Astrocyte (in vitro differentiated cells and primary cell): ENCODE measurements at regions not wholly inside any gene's neighbourhood (a gene's known extent, or its start where the extent isn't known, plus 50 kb on each side); places are given as distances from the start of the nearest gene placed in this dataset.

Experiments used
- DNase-seq: peaks from one replicate; pipeline ENCODE4 v3.0.0-alpha.2; 2010; ENCODE audit warnings: low read depth
- FAIRE-seq: peaks from 2 replicates; lab custom pipeline; 2011; peaks lifted over from hg19 to GRCh38; lab: Jason Lieb, UNC
- H2AFZ ChIP-seq: 2 replicates; pipeline ENCODE4 v1.6.0; 2012; ENCODE audit warnings: low read depth, low read length, inconsistent platforms
- H3K27ac ChIP-seq: 2 replicates; pipeline ENCODE4 v1.5.1; 2011; ENCODE audit warnings: low read depth, low read length, inconsistent platforms
- H3K27me3 ChIP-seq: 2 replicates; pipeline ENCODE4 v1.6.0; 2011; ENCODE audit warnings: low read length, inconsistent platforms; ENCODE audit not compliant: insufficient read depth
- H3K36me3 ChIP-seq: 2 replicates; pipeline ENCODE4 v1.5.1; 2011; ENCODE audit warnings: low read length, inconsistent platforms; ENCODE audit not compliant: insufficient read depth
- H3K4me1 ChIP-seq: 2 replicates; pipeline ENCODE4 v1.5.1; 2011; ENCODE audit warnings: low read length, inconsistent platforms; ENCODE audit not compliant: insufficient read depth
- H3K4me2 ChIP-seq: 2 replicates; pipeline ENCODE4 v1.6.0; 2012; ENCODE audit warnings: low read length, inconsistent platforms
- H3K4me3 ChIP-seq: 2 replicates; pipeline ENCODE4 v1.5.1; 2011; ENCODE audit warnings: low read depth, mild to moderate bottlenecking, low read length, inconsistent platforms; ENCODE audit not compliant: insufficient read depth
- H3K79me2 ChIP-seq: 2 replicates; pipeline ENCODE4 v1.6.0; 2012; ENCODE audit warnings: mild to moderate bottlenecking, low read length, inconsistent platforms; ENCODE audit not compliant: insufficient read depth
- H3K9ac ChIP-seq: 2 replicates; pipeline ENCODE4 v1.6.0; 2012; ENCODE audit warnings: mild to moderate bottlenecking, low read length, inconsistent platforms
- H3K9me3 ChIP-seq: 2 replicates; pipeline ENCODE4 v1.5.1; 2012; ENCODE audit warnings: low read depth, mild to moderate bottlenecking, low read length, inconsistent platforms; ENCODE audit not compliant: insufficient read depth
- H4K20me1 ChIP-seq: 2 replicates; pipeline ENCODE4 v1.6.0; 2012; ENCODE audit warnings: low read length, inconsistent platforms; ENCODE audit not compliant: insufficient read depth
- H3K27ac Mint-ChIP-seq: one replicate; pipeline ENCODE4 v1.8.0; 2021; ENCODE audit warnings: mild to moderate bottlenecking, mixed read lengths; ENCODE audit not compliant: unreplicated experiment
- H3K27me3 Mint-ChIP-seq: one replicate; pipeline ENCODE4 v1.8.0; 2021; ENCODE audit warnings: low read depth, mixed read lengths; ENCODE audit not compliant: unreplicated experiment
- H3K36me3 Mint-ChIP-seq: one replicate; pipeline ENCODE4 v1.8.0; 2021; ENCODE audit warnings: low read depth, mixed read lengths; ENCODE audit not compliant: unreplicated experiment
- H3K4me1 Mint-ChIP-seq: one replicate; pipeline ENCODE4 v1.8.0; 2021; ENCODE audit warnings: low read depth, mixed read lengths; ENCODE audit not compliant: unreplicated experiment
- H3K4me3 Mint-ChIP-seq: one replicate; pipeline ENCODE4 v1.8.0; 2021; ENCODE audit warnings: mild to moderate bottlenecking, moderate library complexity, mixed read lengths; ENCODE audit not compliant: unreplicated experiment
- H3K9me3 Mint-ChIP-seq: one replicate; pipeline ENCODE4 v1.8.0; 2021; ENCODE audit warnings: mild to moderate bottlenecking, mixed read lengths; ENCODE audit not compliant: unreplicated experiment
- CTCF ChIP-seq: IDR thresholded peaks from 2 replicates; pipeline ENCODE4 v1.5.1; 2011; ENCODE audit warnings: low read depth, mild to moderate bottlenecking, inconsistent platforms, low read length, moderate library complexity; ENCODE audit not compliant: insufficient read depth
- EZH2 ChIP-seq: IDR thresholded peaks from 2 replicates; pipeline ENCODE4 v1.6.1; 2012; ENCODE audit warnings: mild to moderate bottlenecking, low read length, inconsistent platforms; ENCODE audit not compliant: insufficient read depth

GRCh38 chr3:30069056-30069455 is 537.3 kb upstream of the TGFBR2 start:
- DNase-seq = no peak
- no peak for FAIRE-seq
- no peak overlapping the region for H3K4me3 Mint-ChIP-seq
- peaks cover 2% of the 10 kb centered on the region for H3K36me3 Mint-ChIP-seq
- Histone ChIP-seq H2AFZ (no peak overlapping the region), H3K4me1 (no peaks in the 10 kb centered on the region), H3K79me2 (no peaks in the 10 kb centered on the region), H3K4me3 (no peak overlapping the region), H3K9ac (no peak overlapping the region), H3K9me3 (no peaks in the 10 kb centered on the region), H3K4me2 (no peak overlapping the region), H4K20me1 (no peaks in the 10 kb centered on the region), H3K27me3 (no peaks in the 10 kb centered on the region), H3K27ac (no peak overlapping the region), H3K36me3 (no peaks in the 10 kb centered on the region)
- H3K27me3 Mint-ChIP-seq = no peaks in the 10 kb centered on the region
- peaks cover 4% of the 10 kb centered on the region for H3K4me1 Mint-ChIP-seq
- no peak for TF ChIP-seq EZH2
- H3K27ac Mint-ChIP-seq = no peak overlapping the region
- peaks cover 11% of the 10 kb centered on the region for H3K9me3 Mint-ChIP-seq

DNA sequence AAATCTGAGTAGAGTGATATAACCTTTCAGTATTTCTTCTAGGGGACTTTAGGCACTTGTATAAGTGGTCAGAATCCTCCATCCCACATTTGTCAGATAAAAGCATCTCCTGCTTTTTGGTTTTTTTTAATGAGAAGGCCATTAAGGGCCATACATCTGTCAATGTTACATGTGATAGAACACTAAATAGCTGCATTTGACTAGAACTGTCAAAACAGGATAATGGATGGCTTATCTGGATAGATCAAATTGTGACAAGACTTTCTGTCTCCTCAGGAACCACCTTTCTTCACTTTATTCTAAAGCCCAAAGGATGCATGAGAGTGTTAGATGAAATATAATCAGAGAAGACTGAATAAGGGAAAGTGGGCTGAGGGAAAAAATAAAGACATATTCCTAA is 533.4 kb upstream of the TGFBR2 start:
- H3K36me3 ChIP-seq = no peaks in the 10 kb centered on the region
- no peak overlapping the region for H2AFZ ChIP-seq
- H3K27me3 ChIP-seq = no peaks in the 10 kb centered on the region
- no peak overlapping the region for H3K27ac ChIP-seq
- H3K9me3 ChIP-seq = no peaks in the 10 kb centered on the region
- no peaks in the 10 kb centered on the region for H3K79me2 ChIP-seq
- H4K20me1 ChIP-seq = no peaks in the 10 kb centered on the region
- Mint-ChIP-seq H3K27ac (no peak overlapping the region), H3K36me3 (no peaks in the 10 kb centered on the region), H3K9me3 (peaks cover 7% of the 10 kb centered on the region), H3K4me3 (no peak overlapping the region), H3K27me3 (no peaks in the 10 kb centered on the region), H3K4me1 (peaks cover 4% of the 10 kb centered on the region)
- TF ChIP-seq EZH2 = no peak
- no peak for TF ChIP-seq CTCF
- no peak overlapping the region for H3K4me2 ChIP-seq
- no peak overlapping the region for H3K4me3 ChIP-seq
- H3K9ac ChIP-seq = no peak overlapping the region
- H3K4me1 ChIP-seq = no peaks in the 10 kb centered on the region
- no peak for DNase-seq
- FAIRE-seq = no peak

DNA sequence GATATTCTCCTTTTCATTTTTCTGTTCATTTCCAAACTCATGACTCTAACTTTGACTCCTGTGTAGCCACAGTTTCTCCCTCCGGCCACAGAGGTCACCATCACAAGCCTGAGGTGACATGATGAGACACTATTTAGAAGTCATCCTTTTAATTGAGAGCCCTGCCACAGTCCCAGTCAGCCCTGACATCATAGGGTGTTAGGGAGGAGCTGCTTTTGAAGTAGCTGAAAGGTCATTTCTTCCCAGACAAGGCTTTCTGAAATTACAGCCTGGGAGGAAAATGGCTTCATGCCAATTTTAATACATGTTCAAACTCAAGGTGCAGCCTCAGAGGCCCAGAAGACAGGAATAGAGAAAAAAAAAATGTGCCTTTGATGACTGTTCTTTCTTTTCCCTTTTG is 532.8 kb upstream of the TGFBR2 start:
- DNase-seq (no peak), FAIRE-seq (no peak)
- no peak overlapping the region for H3K4me3 Mint-ChIP-seq
- Histone ChIP-seq H3K4me1 (no peaks in the 10 kb centered on the region), H4K20me1 (no peaks in the 10 kb centered on the region), H3K9ac (no peak overlapping the region), H2AFZ (no peak overlapping the region), H3K9me3 (no peaks in the 10 kb centered on the region), H3K4me2 (no peak overlapping the region), H3K4me3 (no peak overlapping the region), H3K36me3 (no peaks in the 10 kb centered on the region), H3K27ac (no peak overlapping the region), H3K27me3 (no peaks in the 10 kb centered on the region), H3K79me2 (no peaks in the 10 kb centered on the region)
- H3K27me3 Mint-ChIP-seq = no peaks in the 10 kb centered on the region
- H3K9me3 Mint-ChIP-seq = peaks cover 7% of the 10 kb centered on the region
- peaks cover 4% of the 10 kb centered on the region for H3K4me1 Mint-ChIP-seq
- peak overlapping the region; percentile 75 for H3K27ac Mint-ChIP-seq
- TF ChIP-seq EZH2 (no peak), CTCF (no peak)
- H3K36me3 Mint-ChIP-seq = no peaks in the 10 kb centered on the region
